ENCODE measurements at regions not wholly inside any gene's neighbourhood (a gene's known extent, or its start where the extent isn't known, plus 50 kb on each side); places are given as distances from the start of the nearest gene placed in this dataset.

DNA sequence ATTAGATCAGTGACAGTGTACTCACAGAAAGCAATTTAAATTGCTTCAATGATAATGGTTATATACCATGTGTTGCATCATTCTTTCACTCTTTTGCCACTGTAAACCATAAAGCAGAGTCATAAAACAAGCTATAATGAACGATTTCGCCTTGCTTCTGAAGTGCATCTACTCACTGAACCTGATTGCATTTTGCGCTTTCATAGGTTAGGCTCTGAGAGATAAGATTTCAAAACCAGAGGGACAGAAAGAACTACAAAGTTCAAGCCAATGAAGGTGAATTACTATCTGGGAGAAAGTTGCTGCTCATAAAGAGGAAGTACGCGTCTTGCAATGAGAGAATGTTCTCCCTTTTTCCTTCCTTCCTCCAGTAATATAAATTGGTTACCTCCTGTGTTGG lies 412.7 kb downstream of the CETN3 start:
- Histone ChIP-seq H3K4me3 (ENCODE audit: insufficient read depth, low read depth, low read length) (no peak overlapping the region), H3K4me2 (ENCODE audit: low read length) (no peak overlapping the region), H3K27me3 (ENCODE audit: insufficient read depth, low read length) (no peaks in the 10 kb centered on the region), H3K9me3 (ENCODE audit: insufficient read depth, low read depth, low read length) (no peaks in the 10 kb centered on the region), H3K79me2 (ENCODE audit: insufficient read depth, low read length) (no peaks in the 10 kb centered on the region), H3K4me1 (ENCODE audit: insufficient read depth, low read length) (no peaks in the 10 kb centered on the region), H3K27ac (ENCODE audit: low read depth, low read length) (no peak overlapping the region), H2AFZ (ENCODE audit: low read depth, low read length) (no peak overlapping the region), H4K20me1 (ENCODE audit: insufficient read depth, low read length) (no peaks in the 10 kb centered on the region), H3K36me3 (ENCODE audit: insufficient read depth, low read length) (no peaks in the 10 kb centered on the region), H3K9ac (ENCODE audit: low read length) (no peak overlapping the region)
- H3K4me1 Mint-ChIP-seq (ENCODE audit: low read depth, unreplicated experiment): no peaks in the 10 kb centered on the region
- peaks cover under 1% of the 10 kb centered on the region for H3K9me3 Mint-ChIP-seq (ENCODE audit: unreplicated experiment)
- TF ChIP-seq, protein P1, sequence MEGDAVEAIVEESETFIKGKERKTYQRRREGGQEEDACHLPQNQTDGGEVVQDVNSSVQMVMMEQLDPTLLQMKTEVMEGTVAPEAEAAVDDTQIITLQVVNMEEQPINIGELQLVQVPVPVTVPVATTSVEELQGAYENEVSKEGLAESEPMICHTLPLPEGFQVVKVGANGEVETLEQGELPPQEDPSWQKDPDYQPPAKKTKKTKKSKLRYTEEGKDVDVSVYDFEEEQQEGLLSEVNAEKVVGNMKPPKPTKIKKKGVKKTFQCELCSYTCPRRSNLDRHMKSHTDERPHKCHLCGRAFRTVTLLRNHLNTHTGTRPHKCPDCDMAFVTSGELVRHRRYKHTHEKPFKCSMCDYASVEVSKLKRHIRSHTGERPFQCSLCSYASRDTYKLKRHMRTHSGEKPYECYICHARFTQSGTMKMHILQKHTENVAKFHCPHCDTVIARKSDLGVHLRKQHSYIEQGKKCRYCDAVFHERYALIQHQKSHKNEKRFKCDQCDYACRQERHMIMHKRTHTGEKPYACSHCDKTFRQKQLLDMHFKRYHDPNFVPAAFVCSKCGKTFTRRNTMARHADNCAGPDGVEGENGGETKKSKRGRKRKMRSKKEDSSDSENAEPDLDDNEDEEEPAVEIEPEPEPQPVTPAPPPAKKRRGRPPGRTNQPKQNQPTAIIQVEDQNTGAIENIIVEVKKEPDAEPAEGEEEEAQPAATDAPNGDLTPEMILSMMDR (IDR thresholded peaks at IDR 0.05; ENCODE audit: insufficient read depth, low read depth, low read length): no peak
- no peak for TF ChIP-seq EZH2 (IDR thresholded peaks at IDR 0.05; ENCODE audit: insufficient read depth, low read length)
- no peak overlapping the region for H3K27ac Mint-ChIP-seq (ENCODE audit: unreplicated experiment)
- no peaks in the 10 kb centered on the region for H3K36me3 Mint-ChIP-seq (ENCODE audit: low read depth, unreplicated experiment)
- DNase-seq (ENCODE audit: low read depth): no peak
- no peak for FAIRE-seq
- no peak overlapping the region for H3K4me3 Mint-ChIP-seq (ENCODE audit: unreplicated experiment)
- H3K27me3 Mint-ChIP-seq (ENCODE audit: low read depth, unreplicated experiment): peaks cover 4% of the 10 kb centered on the region

GRCh38 chr5:89996335-89996734 lies 413.2 kb downstream of the CETN3 start:
- no peaks in the 10 kb centered on the region for H3K36me3 Mint-ChIP-seq (ENCODE audit: low read depth, unreplicated experiment)
- Histone ChIP-seq H3K4me2 (ENCODE audit: low read length) (no peak overlapping the region), H3K27me3 (ENCODE audit: insufficient read depth, low read length) (no peaks in the 10 kb centered on the region), H2AFZ (ENCODE audit: low read depth, low read length) (no peak overlapping the region), H3K27ac (ENCODE audit: low read depth, low read length) (no peak overlapping the region), H4K20me1 (ENCODE audit: insufficient read depth, low read length) (no peaks in the 10 kb centered on the region), H3K9ac (ENCODE audit: low read length) (no peak overlapping the region), H3K36me3 (ENCODE audit: insufficient read depth, low read length) (no peaks in the 10 kb centered on the region), H3K9me3 (ENCODE audit: insufficient read depth, low read depth, low read length) (no peaks in the 10 kb centered on the region), H3K4me3 (ENCODE audit: insufficient read depth, low read depth, low read length) (no peak overlapping the region), H3K79me2 (ENCODE audit: insufficient read depth, low read length) (no peaks in the 10 kb centered on the region), H3K4me1 (ENCODE audit: insufficient read depth, low read length) (no peaks in the 10 kb centered on the region)
- H3K27me3 Mint-ChIP-seq (ENCODE audit: low read depth, unreplicated experiment): peaks cover 4% of the 10 kb centered on the region
- no peak overlapping the region for H3K27ac Mint-ChIP-seq (ENCODE audit: unreplicated experiment)
- TF ChIP-seq EZH2 (IDR thresholded peaks at IDR 0.05; ENCODE audit: insufficient read depth, low read length): no peak
- TF ChIP-seq, protein P1 (IDR thresholded peaks at IDR 0.05; ENCODE audit: insufficient read depth, low read depth, low read length): no peak
- H3K4me1 Mint-ChIP-seq (ENCODE audit: low read depth, unreplicated experiment): no peaks in the 10 kb centered on the region
- peaks cover 2% of the 10 kb centered on the region for H3K9me3 Mint-ChIP-seq (ENCODE audit: unreplicated experiment)
- DNase-seq (ENCODE audit: low read depth): no peak
- no peak overlapping the region for H3K4me3 Mint-ChIP-seq (ENCODE audit: unreplicated experiment)
- FAIRE-seq: no peak

DNA sequence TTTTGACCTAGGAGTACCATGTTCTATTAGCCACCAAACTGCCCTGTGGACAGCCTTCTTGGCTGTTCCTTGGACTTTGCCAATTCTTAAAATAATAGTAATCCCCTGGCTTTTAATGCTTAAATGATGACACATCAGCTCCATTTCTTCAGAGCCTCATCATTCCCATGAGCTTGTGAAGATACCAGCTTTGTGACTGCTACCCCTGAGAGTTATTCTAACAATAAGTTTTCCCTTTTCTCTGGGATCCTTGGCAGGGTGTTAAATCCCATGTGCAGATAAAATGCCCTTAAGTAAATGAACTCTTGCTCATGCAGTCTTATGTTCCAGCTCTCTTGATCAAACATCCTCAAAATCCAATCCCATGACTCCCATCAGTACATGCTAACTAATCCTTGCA lies 415.3 kb downstream of the CETN3 start:
- DNase-seq (ENCODE audit: low read depth) (no peak), FAIRE-seq (no peak)
- Histone ChIP-seq H3K27me3 (ENCODE audit: insufficient read depth, low read length) (no peaks in the 10 kb centered on the region), H3K79me2 (ENCODE audit: insufficient read depth, low read length) (no peaks in the 10 kb centered on the region), H3K4me3 (ENCODE audit: insufficient read depth, low read depth, low read length) (no peak overlapping the region), H3K4me1 (ENCODE audit: insufficient read depth, low read length) (peaks cover under 1% of the 10 kb centered on the region), H3K36me3 (ENCODE audit: insufficient read depth, low read length) (no peaks in the 10 kb centered on the region), H2AFZ (ENCODE audit: low read depth, low read length) (no peak overlapping the region), H4K20me1 (ENCODE audit: insufficient read depth, low read length) (no peaks in the 10 kb centered on the region), H3K27ac (ENCODE audit: low read depth, low read length) (no peak overlapping the region), H3K9me3 (ENCODE audit: insufficient read depth, low read depth, low read length) (no peaks in the 10 kb centered on the region), H3K9ac (ENCODE audit: low read length) (no peak overlapping the region), H3K4me2 (ENCODE audit: low read length) (no peak overlapping the region)
- TF ChIP-seq, protein P1 (IDR thresholded peaks at IDR 0.05; ENCODE audit: insufficient read depth, low read depth, low read length): no peak
- TF ChIP-seq EZH2 (IDR thresholded peaks at IDR 0.05; ENCODE audit: insufficient read depth, low read length): no peak
- H3K4me1 Mint-ChIP-seq (ENCODE audit: low read depth, unreplicated experiment): no peaks in the 10 kb centered on the region
- H3K36me3 Mint-ChIP-seq (ENCODE audit: low read depth, unreplicated experiment): no peaks in the 10 kb centered on the region
- H3K9me3 Mint-ChIP-seq (ENCODE audit: unreplicated experiment): peaks cover 2% of the 10 kb centered on the region
- H3K27me3 Mint-ChIP-seq (ENCODE audit: low read depth, unreplicated experiment): peaks cover 4% of the 10 kb centered on the region
- no peak overlapping the region for H3K4me3 Mint-ChIP-seq (ENCODE audit: unreplicated experiment)
- no peak overlapping the region for H3K27ac Mint-ChIP-seq (ENCODE audit: unreplicated experiment)
